Hepatic stellate cell (primary cell): ENCODE measurements at regions not wholly inside any gene's neighbourhood (a gene's known extent, or its start where the extent isn't known, plus 50 kb on each side); places are given as distances from the start of the nearest gene placed in this dataset.
A peak's percentile ranks its signal among the peaks of the same experiment; 100 is the strongest.
"Not testable (repeated sequence)": the region's sequence is repeated elsewhere in the genome, so short reads cannot be mapped to it uniquely, and the experiment has no call there.

Experiments used
- DNase-seq: peaks from one replicate; pipeline ENCODE4 v3.0.0; 2011; ENCODE audit warnings: low spot score

GRCh38 chr13:97520061-97520460, 86.1 kb downstream of the RAP2A start:
- DNase-seq = no peak

GRCh38 chr13:97520866-97521265, 86.9 kb downstream of the RAP2A start:
- DNase-seq = no peak

GRCh38 chr13:97521726-97522125, 87.8 kb downstream of the RAP2A start:
- DNase-seq = no peak

- no peak for DNase-seq
Measured at GRCh38 chr13:97522243-97522642, 88.3 kb downstream of the RAP2A start.

GRCh38 chr13:97526556-97526955, 92.6 kb downstream of the RAP2A start:
- no peak for DNase-seq

- no peak for DNase-seq
Measured at GRCh38 chr13:97528518-97528917, 94.5 kb downstream of the RAP2A start.

- DNase-seq = no peak
Measured at GRCh38 chr13:97534540-97534939, 100.6 kb downstream of the RAP2A start.

- peak; percentile 19 for DNase-seq
Measured at GRCh38 chr13:97535614-97536013, 101.6 kb downstream of the RAP2A start.

- no peak for DNase-seq
Measured at GRCh38 chr13:97537110-97537509, 103.1 kb downstream of the RAP2A start.

GRCh38 chr13:97538203-97538602, 104.2 kb downstream of the RAP2A start:
- no peak for DNase-seq

- DNase-seq = no peak
Measured at GRCh38 chr13:97539651-97540610, 106.0 kb downstream of the RAP2A start.

- DNase-seq = no peak
Measured at GRCh38 chr13:97540696-97541095, 106.7 kb downstream of the RAP2A start.

GRCh38 chr13:97542102-97542685, 108.2 kb downstream of the RAP2A start:
- no peak for DNase-seq

GRCh38 chr13:97544031-97544765, 110.2 kb downstream of the RAP2A start:
- DNase-seq = no peak

- DNase-seq = not testable (repeated sequence)
Measured at GRCh38 chr13:97544971-97545499, 111.1 kb downstream of the RAP2A start.

- no peak for DNase-seq
Measured at GRCh38 chr13:97548138-97548537, 114.2 kb downstream of the RAP2A start.

- no peak for DNase-seq
Measured at GRCh38 chr13:97548711-97549110, 114.7 kb downstream of the RAP2A start.

GRCh38 chr13:97549201-97549600, 115.2 kb downstream of the RAP2A start:
- no peak for DNase-seq

- no peak for DNase-seq
Measured at GRCh38 chr13:97554496-97554895, 120.5 kb downstream of the RAP2A start.

GRCh38 chr13:97555034-97555433, 121.1 kb downstream of the RAP2A start:
- no peak for DNase-seq

- no peak for DNase-seq
Measured at GRCh38 chr13:97559030-97559429, 125.1 kb downstream of the RAP2A start.

- no peak for DNase-seq
Measured at GRCh38 chr13:97559981-97560380, 126.0 kb downstream of the RAP2A start.
